HG02852 (cell line): ENCODE measurements at regions not wholly inside any gene's neighbourhood (a gene's known extent, or its start where the extent isn't known, plus 50 kb on each side); places are given as distances from the start of the nearest gene placed in this dataset.
"Not testable (repeated sequence)": the region's sequence is repeated elsewhere in the genome, so short reads cannot be mapped to it uniquely, and the experiment has no call there.

Experiments used
- ATAC-seq: cut with Tn5 transposase; IDR thresholded peaks from one replicate; pipeline ENCODE4 v1.9.1; 2021; ENCODE audit warnings: mild to moderate bottlenecking, moderate library complexity; ENCODE audit not compliant: unreplicated experiment

GRCh38 chr7:155227788-155228458 lies 69.8 kb upstream of the INSIG1 start:
- no peak for ATAC-seq

GRCh38 chr7:155228459-155228845 lies 69.2 kb upstream of the INSIG1 start:
- ATAC-seq: no peak

GRCh38 chr7:155228894-155229293 lies 68.8 kb upstream of the INSIG1 start:
- no peak for ATAC-seq

- no peak for ATAC-seq
Observed at GRCh38 chr7:155229548-155230168, 68.0 kb upstream of the INSIG1 start.

GRCh38 chr7:155230169-155230593 lies 67.5 kb upstream of the INSIG1 start:
- no peak for ATAC-seq

GRCh38 chr7:155231241-155231800 lies 66.4 kb upstream of the INSIG1 start:
- ATAC-seq: no peak

GRCh38 chr7:155231941-155232340 lies 65.7 kb upstream of the INSIG1 start:
- no peak for ATAC-seq

GRCh38 chr7:155232911-155233310 lies 64.8 kb upstream of the INSIG1 start:
- ATAC-seq: no peak

GRCh38 chr7:155233311-155234157 lies 64.1 kb upstream of the INSIG1 start:
- ATAC-seq: no peak

GRCh38 chr7:155234158-155234492 lies 63.6 kb upstream of the INSIG1 start:
- ATAC-seq: no peak

GRCh38 chr7:155234950-155235789 lies 62.5 kb upstream of the INSIG1 start:
- ATAC-seq: no peak

GRCh38 chr7:155236386-155236785 lies 61.3 kb upstream of the INSIG1 start:
- no peak for ATAC-seq

- no peak for ATAC-seq
Observed at GRCh38 chr7:155237297-155237696, 60.4 kb upstream of the INSIG1 start.

GRCh38 chr7:155237730-155238129 lies 59.9 kb upstream of the INSIG1 start:
- ATAC-seq: no peak

- ATAC-seq: not testable (repeated sequence)
Observed at GRCh38 chr7:155239431-155240087, 58.1 kb upstream of the INSIG1 start.

- no peak for ATAC-seq
Observed at GRCh38 chr7:155244675-155245074, 53.0 kb upstream of the INSIG1 start.

GRCh38 chr7:155247479-155248365 lies 50.0 kb upstream of the INSIG1 start:
- ATAC-seq: no peak
